NB4 (cell line): ENCODE measurements at regions not wholly inside any gene's neighbourhood (a gene's known extent, or its start where the extent isn't known, plus 50 kb on each side); places are given as distances from the start of the nearest gene placed in this dataset.

Experiments
- MYC ChIP-seq: IDR thresholded peaks from 2 replicates; pipeline ENCODE4 v1.6.1; 2011; ENCODE audit warnings: low read depth, low read length
- POLR2A ChIP-seq: IDR thresholded peaks from 2 replicates; pipeline ENCODE4 v1.6.1; 2011; ENCODE audit warnings: mild to moderate bottlenecking; ENCODE audit not compliant: insufficient read length; ENCODE audit errors: extremely low read depth
- TF ChIP-seq, protein P1 (sequence below): IDR thresholded peaks from one replicate; pipeline ENCODE4 v1.5.1; 2012; ENCODE audit warnings: low read depth, low read length
- TF ChIP-seq, protein P2 (sequence below): IDR thresholded peaks from 2 replicates; pipeline ENCODE4 v1.6.1; 2011; ENCODE audit warnings: low read depth, low read length

DNA sequence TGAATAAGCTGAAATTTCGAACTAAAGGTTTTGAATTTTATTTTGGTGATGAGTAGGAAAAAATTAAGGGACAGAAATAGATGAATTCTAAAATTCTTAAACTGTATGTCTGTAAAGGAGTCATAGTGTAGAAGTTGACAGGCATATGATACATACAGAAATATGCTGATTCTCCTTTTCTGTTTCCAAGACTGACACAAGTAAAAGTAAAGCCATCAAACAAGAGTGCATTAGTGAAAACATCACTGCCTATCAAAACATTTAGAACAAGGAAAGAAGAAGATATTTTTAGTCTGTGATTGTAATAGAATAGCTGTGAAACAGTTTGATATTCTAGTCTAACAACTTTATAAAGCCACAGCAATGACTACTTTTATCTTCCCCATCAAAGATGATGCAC is 1318.0 kb upstream of the TENM4 start:
- TF ChIP-seq, protein P1, sequence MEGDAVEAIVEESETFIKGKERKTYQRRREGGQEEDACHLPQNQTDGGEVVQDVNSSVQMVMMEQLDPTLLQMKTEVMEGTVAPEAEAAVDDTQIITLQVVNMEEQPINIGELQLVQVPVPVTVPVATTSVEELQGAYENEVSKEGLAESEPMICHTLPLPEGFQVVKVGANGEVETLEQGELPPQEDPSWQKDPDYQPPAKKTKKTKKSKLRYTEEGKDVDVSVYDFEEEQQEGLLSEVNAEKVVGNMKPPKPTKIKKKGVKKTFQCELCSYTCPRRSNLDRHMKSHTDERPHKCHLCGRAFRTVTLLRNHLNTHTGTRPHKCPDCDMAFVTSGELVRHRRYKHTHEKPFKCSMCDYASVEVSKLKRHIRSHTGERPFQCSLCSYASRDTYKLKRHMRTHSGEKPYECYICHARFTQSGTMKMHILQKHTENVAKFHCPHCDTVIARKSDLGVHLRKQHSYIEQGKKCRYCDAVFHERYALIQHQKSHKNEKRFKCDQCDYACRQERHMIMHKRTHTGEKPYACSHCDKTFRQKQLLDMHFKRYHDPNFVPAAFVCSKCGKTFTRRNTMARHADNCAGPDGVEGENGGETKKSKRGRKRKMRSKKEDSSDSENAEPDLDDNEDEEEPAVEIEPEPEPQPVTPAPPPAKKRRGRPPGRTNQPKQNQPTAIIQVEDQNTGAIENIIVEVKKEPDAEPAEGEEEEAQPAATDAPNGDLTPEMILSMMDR, result no peak
- TF ChIP-seq POLR2A (no peak), MYC (no peak)
- TF ChIP-seq, protein P2, sequence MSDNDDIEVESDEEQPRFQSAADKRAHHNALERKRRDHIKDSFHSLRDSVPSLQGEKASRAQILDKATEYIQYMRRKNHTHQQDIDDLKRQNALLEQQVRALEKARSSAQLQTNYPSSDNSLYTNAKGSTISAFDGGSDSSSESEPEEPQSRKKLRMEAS, result no peak
